ENCODE measurements at regions not wholly inside any gene's neighbourhood (a gene's known extent, or its start where the extent isn't known, plus 50 kb on each side); places are given as distances from the start of the nearest gene placed in this dataset.

GRCh38 chr4:18388039-18388438 is 366.5 kb upstream of the LCORL start:
- DNase-seq (ENCODE audit: low spot score): no peak

GRCh38 chr4:18381186-18381585 is 359.6 kb upstream of the LCORL start:
- no peak for DNase-seq (ENCODE audit: low spot score)

GRCh38 chr4:18369561-18369960 is 348.0 kb upstream of the LCORL start:
- DNase-seq (ENCODE audit: low spot score): no peak

- DNase-seq (ENCODE audit: low spot score): no peak
Measured at GRCh38 chr4:18366892-18367291, 345.3 kb upstream of the LCORL start.

DNA sequence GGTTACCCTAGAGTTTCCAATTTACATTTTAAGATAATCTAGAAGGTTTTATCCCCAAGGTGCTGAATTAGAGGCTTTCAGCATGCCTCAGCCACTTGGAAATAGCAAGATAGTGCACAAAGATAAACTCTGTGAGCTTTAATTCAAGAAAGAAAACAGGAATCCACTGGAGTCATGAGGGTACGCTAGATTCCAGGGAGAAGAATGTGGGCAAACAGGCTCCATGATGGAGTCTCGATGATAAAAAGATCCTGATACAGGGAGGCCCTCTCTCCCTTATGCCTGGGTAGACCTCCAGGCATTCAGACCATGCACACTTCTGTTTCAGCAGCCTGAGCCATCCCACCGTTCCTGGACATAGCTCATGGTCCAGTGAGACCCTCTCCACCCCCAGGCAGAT is 344.6 kb upstream of the LCORL start:
- no peak for DNase-seq (ENCODE audit: low spot score)

DNA sequence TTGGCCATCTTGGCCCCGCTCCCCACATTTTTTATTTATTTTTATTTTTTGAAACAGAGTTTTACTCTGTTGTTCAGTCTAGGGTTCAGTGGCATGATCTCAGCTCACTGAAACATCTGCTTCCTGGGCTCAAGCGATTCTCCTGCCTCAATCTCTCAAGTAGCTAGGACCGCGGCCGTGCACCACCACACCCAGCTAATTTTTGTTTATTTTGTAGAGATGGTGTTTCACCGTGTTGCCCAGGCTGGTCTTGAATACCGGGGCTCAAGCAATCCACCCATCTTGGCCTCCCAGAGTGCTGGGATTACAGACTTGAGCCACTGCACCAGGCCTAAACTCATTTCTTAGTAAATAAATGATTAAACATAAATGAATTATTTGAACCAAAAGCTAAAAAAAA is 322.0 kb upstream of the LCORL start:
- DNase-seq (ENCODE audit: low spot score): no peak

GRCh38 chr4:18342847-18343246 is 321.3 kb upstream of the LCORL start:
- no peak for DNase-seq (ENCODE audit: low spot score)

DNA sequence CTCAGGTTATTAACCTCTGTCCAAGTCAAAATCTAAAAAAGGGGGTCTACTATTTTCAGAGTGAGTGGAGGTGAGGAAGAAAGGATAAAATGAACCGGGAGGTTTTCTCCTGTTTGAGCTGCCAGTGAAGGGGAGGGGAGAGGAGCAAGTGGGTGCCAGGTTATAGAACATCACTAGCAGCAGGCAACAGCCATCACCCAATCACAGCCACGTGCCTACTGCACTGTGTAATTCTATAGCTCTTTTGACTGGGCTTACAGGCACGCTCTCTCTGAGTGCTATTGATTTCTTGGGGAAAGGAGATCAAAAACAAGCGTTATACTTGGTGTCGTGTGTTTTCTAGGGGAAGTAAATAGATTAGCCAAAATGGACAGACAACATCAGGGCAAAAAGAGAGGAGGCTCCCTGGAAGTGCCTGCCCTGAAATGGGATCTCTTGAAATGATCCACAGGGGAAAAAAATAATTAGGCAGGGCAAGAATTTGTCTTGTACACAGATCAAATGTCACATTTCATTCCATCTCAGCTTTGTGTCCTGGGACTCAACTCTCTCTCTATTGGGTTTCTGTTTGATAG is 300.5 kb upstream of the LCORL start:
- DNase-seq (ENCODE audit: low spot score): no peak

DNA sequence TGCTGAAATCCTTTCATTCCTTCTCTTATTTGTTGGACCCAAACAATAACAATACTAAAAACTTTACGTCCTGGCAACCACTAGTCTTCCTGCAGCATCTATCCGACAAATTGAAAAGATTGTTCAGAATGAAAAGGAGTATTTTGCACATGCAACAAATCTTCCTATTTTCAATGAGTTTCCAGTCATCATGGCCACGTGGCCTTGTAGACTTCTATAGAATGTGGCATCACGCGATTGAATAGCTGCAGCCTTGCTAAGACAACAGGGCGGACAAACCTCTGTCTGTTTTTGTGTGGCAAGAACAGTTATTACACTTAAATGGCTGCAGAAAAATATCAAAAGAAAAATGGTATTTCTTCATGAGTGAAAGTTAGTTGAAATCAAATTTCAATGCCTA is 297.9 kb upstream of the LCORL start:
- DNase-seq (ENCODE audit: low spot score): no peak

- DNase-seq (ENCODE audit: low spot score): no peak
Measured at GRCh38 chr4:18318682-18319388, 297.3 kb upstream of the LCORL start.

GRCh38 chr4:18314731-18315130 is 293.2 kb upstream of the LCORL start:
- DNase-seq (ENCODE audit: low spot score): no peak

GRCh38 chr4:18297684-18298083 is 276.1 kb upstream of the LCORL start:
- DNase-seq (ENCODE audit: low spot score): no peak

DNA sequence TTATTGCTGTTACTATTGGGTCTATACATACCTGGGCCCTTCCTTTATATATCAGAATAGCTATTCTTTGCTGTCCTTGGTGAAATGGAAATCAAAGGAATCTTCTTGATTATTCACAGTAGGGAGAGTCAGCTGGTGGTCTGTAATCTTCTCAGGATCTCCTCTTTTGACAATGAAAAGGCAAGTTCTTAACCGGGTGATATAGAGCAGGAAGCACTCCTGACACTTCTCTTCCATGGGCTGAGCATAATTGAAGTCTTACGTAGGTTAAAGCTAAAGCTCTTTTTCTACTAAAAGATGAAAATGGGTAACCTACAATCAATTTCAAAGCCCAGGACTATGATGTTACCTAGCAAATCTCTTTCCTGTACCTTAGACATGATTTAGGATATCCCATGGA is 274.9 kb upstream of the LCORL start:
- no peak for DNase-seq (ENCODE audit: low spot score)

GRCh38 chr4:18294846-18295245 is 273.3 kb upstream of the LCORL start:
- no peak for DNase-seq (ENCODE audit: low spot score)

DNA sequence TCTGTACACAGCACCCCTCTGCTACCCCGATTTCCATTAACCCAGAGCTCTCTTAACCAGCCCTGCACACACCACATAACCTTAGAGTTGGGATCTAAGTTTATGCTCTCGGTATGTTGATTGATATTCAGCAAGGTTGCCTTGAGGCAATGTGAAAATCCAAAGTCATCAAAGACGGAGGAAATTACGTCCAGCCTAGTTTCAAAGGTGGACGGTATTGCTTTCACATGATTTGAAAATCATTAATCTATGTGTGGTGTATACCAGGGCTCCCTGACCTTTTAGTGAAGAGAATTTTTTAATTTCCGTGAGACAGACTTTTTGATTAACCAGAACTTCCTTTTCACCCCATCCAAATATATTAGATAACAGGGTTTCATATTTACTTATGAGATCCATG is 272.5 kb upstream of the LCORL start:
- DNase-seq (ENCODE audit: low spot score): no peak

DNA sequence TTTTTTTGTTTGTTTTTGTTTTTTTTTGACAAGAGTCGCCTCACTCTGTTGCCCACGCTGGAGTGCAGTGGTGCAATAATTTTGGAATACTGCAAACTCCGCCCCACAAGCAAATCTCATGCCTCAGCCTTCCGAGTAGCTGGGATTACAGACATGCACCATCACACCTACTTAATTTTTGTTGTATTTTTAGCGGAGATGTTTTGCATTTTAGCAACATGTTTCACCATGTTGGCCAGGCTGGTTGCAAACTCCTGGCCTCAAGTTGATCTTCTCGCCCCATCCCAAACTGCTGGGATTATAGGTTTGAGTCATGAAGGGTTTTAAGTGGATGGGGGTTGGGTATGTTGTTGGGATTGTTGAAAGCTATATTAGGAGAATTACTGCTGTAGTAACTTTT is 270.9 kb upstream of the LCORL start:
- DNase-seq (ENCODE audit: low spot score): no peak

- DNase-seq (ENCODE audit: low spot score): no peak
Measured at GRCh38 chr4:18291981-18292380, 270.4 kb upstream of the LCORL start.

- DNase-seq (ENCODE audit: low spot score): no peak
Measured at GRCh38 chr4:18291256-18291655, 269.7 kb upstream of the LCORL start.

DNA sequence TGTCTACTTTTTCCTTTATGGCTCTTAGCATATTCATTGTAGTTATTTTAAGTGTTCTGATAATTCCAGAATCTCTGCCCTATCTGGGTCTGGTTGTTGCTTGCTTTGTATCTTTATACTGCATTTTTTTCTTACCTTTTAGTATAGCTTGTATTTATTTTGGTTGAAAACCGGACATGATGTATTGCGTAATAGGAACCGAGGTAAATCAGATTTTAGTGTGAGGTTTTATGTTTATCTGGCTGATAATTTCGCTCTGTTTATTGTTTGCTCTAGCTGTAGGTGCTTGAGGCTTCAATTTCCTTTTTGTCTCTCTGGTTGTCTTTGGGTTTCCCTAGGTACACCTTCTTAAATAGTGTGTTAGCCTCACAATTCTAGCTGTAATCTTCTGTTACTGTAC is 263.8 kb upstream of the LCORL start:
- DNase-seq (ENCODE audit: low spot score): no peak

DNA sequence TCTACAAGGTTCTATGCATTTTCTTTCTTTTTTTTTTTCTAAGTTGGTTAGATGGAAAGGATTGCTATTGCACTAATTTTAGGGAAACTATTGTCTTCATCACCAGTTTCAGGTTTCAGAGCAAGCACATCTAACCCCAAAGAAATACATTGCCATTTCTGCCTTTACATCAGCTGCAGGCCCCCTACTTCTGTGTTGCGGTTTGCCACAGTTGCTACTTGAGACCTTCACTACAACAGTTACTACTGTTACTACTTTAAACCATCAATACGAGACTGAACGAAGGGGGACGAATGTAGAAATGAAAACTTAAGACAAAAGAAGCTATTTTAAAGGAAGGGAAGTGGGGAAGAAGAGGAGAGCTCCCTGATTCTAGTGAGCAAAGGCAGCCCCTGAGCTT is 256.7 kb upstream of the LCORL start:
- DNase-seq (ENCODE audit: low spot score): no peak

DNA sequence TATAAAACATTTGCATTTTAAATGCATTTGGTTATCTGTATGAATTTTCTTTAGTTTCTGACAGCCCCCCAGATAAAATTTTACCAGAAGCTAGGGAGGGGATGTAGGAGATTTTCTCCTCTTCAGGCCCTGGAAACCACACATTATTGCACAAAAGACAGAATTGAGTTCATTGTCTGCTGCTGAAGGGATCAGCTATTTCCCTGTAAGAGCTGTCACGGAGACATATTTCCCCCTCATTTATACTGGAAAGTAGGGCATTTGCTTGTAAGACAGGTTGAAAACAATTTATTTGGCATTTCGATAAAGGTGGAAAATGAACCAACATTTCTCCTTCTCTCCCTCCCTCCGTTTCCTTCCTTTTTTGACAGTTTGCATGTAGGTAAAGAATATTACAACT is 241.3 kb upstream of the LCORL start:
- no peak for DNase-seq (ENCODE audit: low spot score)

DNA sequence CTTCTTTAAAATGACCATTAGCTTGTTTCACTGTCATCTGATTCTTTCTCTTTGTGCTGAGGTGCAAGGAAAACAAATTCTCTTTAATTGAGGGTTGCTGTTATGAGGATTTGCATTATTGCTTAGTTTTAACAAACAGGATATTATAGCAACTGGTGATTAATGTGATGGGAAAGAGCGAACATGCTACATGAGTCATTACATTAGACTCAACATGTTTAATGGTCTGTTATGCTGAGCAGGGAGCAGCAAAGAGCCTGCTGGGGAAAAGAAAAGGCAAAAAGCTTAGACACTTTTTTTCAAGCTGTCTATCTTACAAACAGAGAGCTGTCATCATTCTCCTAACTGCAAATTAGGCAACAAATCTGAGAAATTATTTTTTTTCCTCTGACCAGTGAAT is 230.5 kb upstream of the LCORL start:
- no peak for DNase-seq (ENCODE audit: low spot score)

GRCh38 chr4:18250564-18250963 is 229.0 kb upstream of the LCORL start:
- no peak for DNase-seq (ENCODE audit: low spot score)

GRCh38 chr4:18248611-18249010 is 227.1 kb upstream of the LCORL start:
- DNase-seq (ENCODE audit: low spot score): no peak
